ENCODE measurements at regions not wholly inside any gene's neighbourhood (a gene's known extent, or its start where the extent isn't known, plus 50 kb on each side); places are given as distances from the start of the nearest gene placed in this dataset.

DNA sequence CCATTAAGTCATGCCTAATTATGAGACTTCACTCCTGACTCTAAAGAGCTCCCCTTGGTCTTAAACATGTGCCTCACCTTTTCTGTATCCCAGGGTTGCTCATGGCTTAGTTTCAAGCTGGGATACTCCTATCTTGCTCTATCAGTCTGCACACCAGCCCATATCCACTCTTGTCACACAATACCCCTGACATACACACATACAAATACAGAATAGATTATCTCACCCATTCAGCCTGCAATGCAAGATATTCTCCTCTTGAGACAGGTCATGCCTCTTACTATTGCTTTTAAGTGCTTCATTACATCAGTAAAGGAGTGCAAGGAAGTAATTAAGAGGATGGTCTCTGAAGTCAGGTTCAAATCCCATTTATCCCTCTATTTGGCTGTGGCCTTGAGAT lies 587.3 kb downstream of the IGSF11 start:
- TF ChIP-seq, protein P1, sequence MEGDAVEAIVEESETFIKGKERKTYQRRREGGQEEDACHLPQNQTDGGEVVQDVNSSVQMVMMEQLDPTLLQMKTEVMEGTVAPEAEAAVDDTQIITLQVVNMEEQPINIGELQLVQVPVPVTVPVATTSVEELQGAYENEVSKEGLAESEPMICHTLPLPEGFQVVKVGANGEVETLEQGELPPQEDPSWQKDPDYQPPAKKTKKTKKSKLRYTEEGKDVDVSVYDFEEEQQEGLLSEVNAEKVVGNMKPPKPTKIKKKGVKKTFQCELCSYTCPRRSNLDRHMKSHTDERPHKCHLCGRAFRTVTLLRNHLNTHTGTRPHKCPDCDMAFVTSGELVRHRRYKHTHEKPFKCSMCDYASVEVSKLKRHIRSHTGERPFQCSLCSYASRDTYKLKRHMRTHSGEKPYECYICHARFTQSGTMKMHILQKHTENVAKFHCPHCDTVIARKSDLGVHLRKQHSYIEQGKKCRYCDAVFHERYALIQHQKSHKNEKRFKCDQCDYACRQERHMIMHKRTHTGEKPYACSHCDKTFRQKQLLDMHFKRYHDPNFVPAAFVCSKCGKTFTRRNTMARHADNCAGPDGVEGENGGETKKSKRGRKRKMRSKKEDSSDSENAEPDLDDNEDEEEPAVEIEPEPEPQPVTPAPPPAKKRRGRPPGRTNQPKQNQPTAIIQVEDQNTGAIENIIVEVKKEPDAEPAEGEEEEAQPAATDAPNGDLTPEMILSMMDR (IDR thresholded peaks at IDR 0.05) = no peak
- no peak for TF ChIP-seq POLR2AphosphoS5 (IDR thresholded peaks at IDR 0.05)
- no peak for TF ChIP-seq POLR2A (IDR thresholded peaks at IDR 0.05)
